ENCODE measurements at regions not wholly inside any gene's neighbourhood (a gene's known extent, or its start where the extent isn't known, plus 50 kb on each side); places are given as distances from the start of the nearest gene placed in this dataset.

GRCh38 chr22:48851933-48852549 is 975.6 kb downstream of the BRD1 start (continued):
- TF ChIP-seq STAT6 (CRISPR knock-in tag; IDR thresholded peaks at IDR 0.05; ENCODE audit: borderline replicate concordance) = no peak
- peak; percentile 21; the same call in 1 of the 2 replicates for TF ChIP-seq ZNF652 (CRISPR knock-in tag; IDR thresholded peaks at IDR 0.05; ENCODE audit: borderline replicate concordance, low read depth)
- TF ChIP-seq AHDC1 (CRISPR knock-in tag; IDR thresholded peaks at IDR 0.05; ENCODE audit: borderline replicate concordance) = peak; percentile 49; the same call in 1 of the 2 replicates
- TF ChIP-seq MEIS1 (CRISPR knock-in tag; IDR thresholded peaks at IDR 0.05; ENCODE audit: borderline replicate concordance) = peak; percentile 94; the same call in 1 of the 2 replicates
- no peak for TF ChIP-seq SPEN (CRISPR knock-in tag; IDR thresholded peaks at IDR 0.05; ENCODE audit: low read depth)
- TF ChIP-seq PAF1 (CRISPR knock-in tag; IDR thresholded peaks at IDR 0.05) = no peak
- TF ChIP-seq GFI1 (CRISPR knock-in tag; IDR thresholded peaks at IDR 0.05; ENCODE audit: borderline replicate concordance) = 0 out of 2 replicates have a peak, but pooled peaks have one; percentile 40
- TF ChIP-seq MED1 (CRISPR knock-in tag; IDR thresholded peaks at IDR 0.05) = peak; percentile 74
- peak in 1 of 2 experiments; percentile 45; a peak in 1 of 4 replicates for TF ChIP-seq EP300 (IDR thresholded peaks at IDR 0.05; ENCODE audit: low read depth in 2 of 2, low read length in 2 of 2)
- TF ChIP-seq EP300 (CRISPR knock-in tag; IDR thresholded peaks at IDR 0.05; ENCODE audit: borderline replicate concordance) = no peak
- no peak for TF ChIP-seq MNT (IDR thresholded peaks at IDR 0.05)
- TF ChIP-seq POGK (CRISPR knock-in tag; conservative IDR thresholded peaks at IDR 0.05) = 0 out of 2 replicates have a peak, but pooled peaks have one; percentile 27
- TF ChIP-seq ZNF225 (CRISPR knock-in tag; IDR thresholded peaks at IDR 0.05) = no peak
- peak; percentile 90 for TF ChIP-seq SALL1 (CRISPR knock-in tag; IDR thresholded peaks at IDR 0.05)
- no peak for TF ChIP-seq ZNF773 (CRISPR knock-in tag; IDR thresholded peaks at IDR 0.05; ENCODE audit: borderline replicate concordance)
- no peak for TF ChIP-seq ZNF414 (CRISPR knock-in tag; IDR thresholded peaks at IDR 0.05)
- peak; percentile 80 for TF ChIP-seq GATAD2A (CRISPR knock-in tag; IDR thresholded peaks at IDR 0.05)

Data from HepG2 (cell line).